ENCODE measurements at regions not wholly inside any gene's neighbourhood (a gene's known extent, or its start where the extent isn't known, plus 50 kb on each side); places are given as distances from the start of the nearest gene placed in this dataset.

GRCh38 chr2:14903709-14904374 is 271.3 kb downstream of the LRATD1 start (continued):
- TF ChIP-seq, protein P1, sequence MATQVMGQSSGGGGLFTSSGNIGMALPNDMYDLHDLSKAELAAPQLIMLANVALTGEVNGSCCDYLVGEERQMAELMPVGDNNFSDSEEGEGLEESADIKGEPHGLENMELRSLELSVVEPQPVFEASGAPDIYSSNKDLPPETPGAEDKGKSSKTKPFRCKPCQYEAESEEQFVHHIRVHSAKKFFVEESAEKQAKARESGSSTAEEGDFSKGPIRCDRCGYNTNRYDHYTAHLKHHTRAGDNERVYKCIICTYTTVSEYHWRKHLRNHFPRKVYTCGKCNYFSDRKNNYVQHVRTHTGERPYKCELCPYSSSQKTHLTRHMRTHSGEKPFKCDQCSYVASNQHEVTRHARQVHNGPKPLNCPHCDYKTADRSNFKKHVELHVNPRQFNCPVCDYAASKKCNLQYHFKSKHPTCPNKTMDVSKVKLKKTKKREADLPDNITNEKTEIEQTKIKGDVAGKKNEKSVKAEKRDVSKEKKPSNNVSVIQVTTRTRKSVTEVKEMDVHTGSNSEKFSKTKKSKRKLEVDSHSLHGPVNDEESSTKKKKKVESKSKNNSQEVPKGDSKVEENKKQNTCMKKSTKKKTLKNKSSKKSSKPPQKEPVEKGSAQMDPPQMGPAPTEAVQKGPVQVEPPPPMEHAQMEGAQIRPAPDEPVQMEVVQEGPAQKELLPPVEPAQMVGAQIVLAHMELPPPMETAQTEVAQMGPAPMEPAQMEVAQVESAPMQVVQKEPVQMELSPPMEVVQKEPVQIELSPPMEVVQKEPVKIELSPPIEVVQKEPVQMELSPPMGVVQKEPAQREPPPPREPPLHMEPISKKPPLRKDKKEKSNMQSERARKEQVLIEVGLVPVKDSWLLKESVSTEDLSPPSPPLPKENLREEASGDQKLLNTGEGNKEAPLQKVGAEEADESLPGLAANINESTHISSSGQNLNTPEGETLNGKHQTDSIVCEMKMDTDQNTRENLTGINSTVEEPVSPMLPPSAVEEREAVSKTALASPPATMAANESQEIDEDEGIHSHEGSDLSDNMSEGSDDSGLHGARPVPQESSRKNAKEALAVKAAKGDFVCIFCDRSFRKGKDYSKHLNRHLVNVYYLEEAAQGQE (IDR thresholded peaks at IDR 0.05; ENCODE audit: borderline replicate concordance) = peak; percentile 66; the same call in 1 of the 2 replicates
- TF ChIP-seq, protein P1 (CRISPR knock-in tag; IDR thresholded peaks at IDR 0.05; ENCODE audit: low read depth) = no peak
- TF ChIP-seq, protein P2, sequence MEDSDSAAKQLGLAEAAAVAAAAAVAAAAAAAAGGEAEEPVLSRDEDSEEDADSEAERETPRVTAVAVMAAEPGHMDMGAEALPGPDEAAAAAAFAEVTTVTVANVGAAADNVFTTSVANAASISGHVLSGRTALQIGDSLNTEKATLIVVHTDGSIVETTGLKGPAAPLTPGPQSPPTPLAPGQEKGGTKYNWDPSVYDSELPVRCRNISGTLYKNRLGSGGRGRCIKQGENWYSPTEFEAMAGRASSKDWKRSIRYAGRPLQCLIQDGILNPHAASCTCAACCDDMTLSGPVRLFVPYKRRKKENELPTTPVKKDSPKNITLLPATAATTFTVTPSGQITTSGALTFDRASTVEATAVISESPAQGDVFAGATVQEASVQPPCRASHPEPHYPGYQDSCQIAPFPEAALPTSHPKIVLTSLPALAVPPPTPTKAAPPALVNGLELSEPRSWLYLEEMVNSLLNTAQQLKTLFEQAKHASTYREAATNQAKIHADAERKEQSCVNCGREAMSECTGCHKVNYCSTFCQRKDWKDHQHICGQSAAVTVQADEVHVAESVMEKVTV (CRISPR knock-in tag; IDR thresholded peaks at IDR 0.05) = peak; percentile 52; the same call in 1 of the 2 replicates
- TF ChIP-seq STAG1 (CRISPR knock-in tag; IDR thresholded peaks at IDR 0.05; ENCODE audit: borderline replicate concordance) (peak; percentile 45; the same call in 1 of the 2 replicates), ZBTB7A (IDR thresholded peaks at IDR 0.05; ENCODE audit: borderline replicate concordance, control insufficient read depth, low read depth, low read length) (no peak), ID3 (CRISPR knock-in tag; IDR thresholded peaks at IDR 0.05) (no peak), ID3 (tag; IDR thresholded peaks at IDR 0.05) (no peak), RB1 (IDR thresholded peaks at IDR 0.05; ENCODE audit: low read depth) (peak; percentile 66; the same call in 1 of the 2 replicates), KLF16 (IDR thresholded peaks at IDR 0.05) (peak; percentile 53; the same call in 1 of the 2 replicates)

Data from K562 (cell line).